ENCODE measurements at regions not wholly inside any gene's neighbourhood (a gene's known extent, or its start where the extent isn't known, plus 50 kb on each side); places are given as distances from the start of the nearest gene placed in this dataset.
"Not testable (repeated sequence)": the region's sequence is repeated elsewhere in the genome, so short reads cannot be mapped to it uniquely, and the experiment has no call there.

GRCh38 chr15:20439111-20439510 is 102.5 kb downstream of the GOLGA6L6 start:
- not testable (repeated sequence) for TF ChIP-seq CTCF (IDR thresholded peaks at IDR 0.05); ZNF232 (CRISPR knock-in tag; IDR thresholded peaks at IDR 0.05); PRDM15 (CRISPR knock-in tag; IDR thresholded peaks at IDR 0.05); PREB (CRISPR knock-in tag; IDR thresholded peaks at IDR 0.05; ENCODE audit: borderline replicate concordance); ZBTB21 (CRISPR knock-in tag; IDR thresholded peaks at IDR 0.05; ENCODE audit: borderline replicate concordance); E2F1 (CRISPR knock-in tag; IDR thresholded peaks at IDR 0.05); ZNF423 (CRISPR knock-in tag; IDR thresholded peaks at IDR 0.05); MAX (CRISPR knock-in tag; IDR thresholded peaks at IDR 0.05)
- TF ChIP-seq, protein P1, sequence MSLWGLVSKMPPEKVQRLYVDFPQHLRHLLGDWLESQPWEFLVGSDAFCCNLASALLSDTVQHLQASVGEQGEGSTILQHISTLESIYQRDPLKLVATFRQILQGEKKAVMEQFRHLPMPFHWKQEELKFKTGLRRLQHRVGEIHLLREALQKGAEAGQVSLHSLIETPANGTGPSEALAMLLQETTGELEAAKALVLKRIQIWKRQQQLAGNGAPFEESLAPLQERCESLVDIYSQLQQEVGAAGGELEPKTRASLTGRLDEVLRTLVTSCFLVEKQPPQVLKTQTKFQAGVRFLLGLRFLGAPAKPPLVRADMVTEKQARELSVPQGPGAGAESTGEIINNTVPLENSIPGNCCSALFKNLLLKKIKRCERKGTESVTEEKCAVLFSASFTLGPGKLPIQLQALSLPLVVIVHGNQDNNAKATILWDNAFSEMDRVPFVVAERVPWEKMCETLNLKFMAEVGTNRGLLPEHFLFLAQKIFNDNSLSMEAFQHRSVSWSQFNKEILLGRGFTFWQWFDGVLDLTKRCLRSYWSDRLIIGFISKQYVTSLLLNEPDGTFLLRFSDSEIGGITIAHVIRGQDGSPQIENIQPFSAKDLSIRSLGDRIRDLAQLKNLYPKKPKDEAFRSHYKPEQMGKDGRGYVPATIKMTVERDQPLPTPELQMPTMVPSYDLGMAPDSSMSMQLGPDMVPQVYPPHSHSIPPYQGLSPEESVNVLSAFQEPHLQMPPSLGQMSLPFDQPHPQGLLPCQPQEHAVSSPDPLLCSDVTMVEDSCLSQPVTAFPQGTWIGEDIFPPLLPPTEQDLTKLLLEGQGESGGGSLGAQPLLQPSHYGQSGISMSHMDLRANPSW (CRISPR knock-in tag; conservative IDR thresholded peaks at IDR 0.05; ENCODE audit: low read depth), result not testable (repeated sequence)
- TF ChIP-seq, protein P2, sequence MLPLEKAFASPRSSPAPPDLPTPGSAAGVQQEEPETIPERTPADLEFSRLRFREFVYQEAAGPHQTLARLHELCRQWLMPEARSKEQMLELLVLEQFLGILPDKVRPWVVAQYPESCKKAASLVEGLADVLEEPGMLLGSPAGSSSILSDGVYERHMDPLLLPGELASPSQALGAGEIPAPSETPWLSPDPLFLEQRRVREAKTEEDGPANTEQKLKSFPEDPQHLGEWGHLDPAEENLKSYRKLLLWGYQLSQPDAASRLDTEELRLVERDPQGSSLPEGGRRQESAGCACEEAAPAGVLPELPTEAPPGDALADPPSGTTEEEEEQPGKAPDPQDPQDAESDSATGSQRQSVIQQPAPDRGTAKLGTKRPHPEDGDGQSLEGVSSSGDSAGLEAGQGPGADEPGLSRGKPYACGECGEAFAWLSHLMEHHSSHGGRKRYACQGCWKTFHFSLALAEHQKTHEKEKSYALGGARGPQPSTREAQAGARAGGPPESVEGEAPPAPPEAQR (CRISPR knock-in tag; IDR thresholded peaks at IDR 0.05), result not testable (repeated sequence)
